GM23338 (cell line): ENCODE measurements at regions not wholly inside any gene's neighbourhood (a gene's known extent, or its start where the extent isn't known, plus 50 kb on each side); places are given as distances from the start of the nearest gene placed in this dataset.
A peak's percentile ranks its signal among the peaks of the same experiment; 100 is the strongest.

Experiments
- ATAC-seq: fragments of 200-7000 bp; cut with Tn5 transposase; 3 replicates; pipeline ENCODE4 v1.9.1; 2020
- DNase-seq: peaks from one replicate; pipeline ENCODE4 v3.0.0-alpha.2; 2015; ENCODE audit warnings: low spot score
- H2AFZ ChIP-seq: fragments of 200-600 bp; sonication (generic); 2 replicates; pipeline ENCODE4 v1.8.0; 2016; ENCODE audit warnings: antibody characterized with exemption, mild to moderate bottlenecking, moderate library complexity
- H3F3A ChIP-seq: fragments of 200-600 bp; sonication (generic); replicated peaks from 2 replicates; pipeline ENCODE4 v1.8.0; 2017; ENCODE audit warnings: antibody characterized with exemption, mixed run types, low read depth
- H3K27ac ChIP-seq: fragments of 200-600 bp; sonication (generic); 2 replicates; pipeline ENCODE4 v1.6.1; 2016; ENCODE audit warnings: low read depth
- H3K27me3 ChIP-seq: fragments of 200-600 bp; sonication (generic); 2 replicates; pipeline ENCODE4 v1.8.0; 2016; ENCODE audit warnings: mild to moderate bottlenecking, mixed run types, moderate library complexity; ENCODE audit not compliant: insufficient read depth
- H3K36me3 ChIP-seq: fragments of 200-600 bp; sonication (generic); 2 replicates; pipeline ENCODE4 v1.8.0; 2016; ENCODE audit warnings: mild to moderate bottlenecking; ENCODE audit not compliant: insufficient read depth
- H3K4me1 ChIP-seq: fragments of 200-600 bp; sonication (generic); 2 replicates; pipeline ENCODE4 v1.8.0; 2016; ENCODE audit warnings: mild to moderate bottlenecking, moderate library complexity; ENCODE audit not compliant: insufficient read depth
- H3K4me2 ChIP-seq: fragments of 200-600 bp; sonication (generic); 2 replicates; pipeline ENCODE4 v1.7.1; 2017; ENCODE audit warnings: mixed run types
- H3K4me3 ChIP-seq: fragments of 200-600 bp; sonication (generic); 2 replicates; pipeline ENCODE4 v1.6.1; 2016; ENCODE audit warnings: mixed run types
- H3K79me2 ChIP-seq: fragments of 200-600 bp; sonication (generic); replicated peaks from 2 replicates; pipeline ENCODE4 v1.8.0; 2017; ENCODE audit warnings: mild to moderate bottlenecking; ENCODE audit not compliant: insufficient read depth
- H3K9me2 ChIP-seq: fragments of 200-600 bp; sonication (generic); 2 replicates; pipeline ENCODE4 v1.8.0; 2017; ENCODE audit not compliant: insufficient read depth
- H4K20me1 ChIP-seq: fragments of 200-600 bp; sonication (generic); replicated peaks from 2 replicates; pipeline ENCODE4 v1.8.0; 2017; ENCODE audit warnings: mild to moderate bottlenecking; ENCODE audit not compliant: insufficient read depth
- H3K27ac Mint-ChIP-seq: 2 replicates; pipeline ENCODE4 v1.8.0; 2020; ENCODE audit warnings: inconsistent platforms, mild to moderate bottlenecking, moderate library complexity, mixed read lengths
- H3K27me3 Mint-ChIP-seq: 3 replicates; pipeline ENCODE4 v1.8.0; 2022; ENCODE audit warnings: low read depth, mild to moderate bottlenecking, moderate library complexity, mixed read lengths, inconsistent platforms; ENCODE audit not compliant: insufficient read depth, poor library complexity
- H3K36me3 Mint-ChIP-seq: 3 replicates; pipeline ENCODE4 v1.8.0; 2021; ENCODE audit warnings: low read depth, mild to moderate bottlenecking, inconsistent platforms, moderate library complexity, mixed read lengths
- H3K4me1 Mint-ChIP-seq: 3 replicates; pipeline ENCODE4 v1.8.0; 2020; ENCODE audit warnings: mild to moderate bottlenecking, inconsistent platforms, mixed read lengths
- H3K4me3 Mint-ChIP-seq: 3 replicates; pipeline ENCODE4 v1.8.0; 2021; ENCODE audit warnings: moderate library complexity, mild to moderate bottlenecking, inconsistent platforms, mixed read lengths
- H3K9me3 Mint-ChIP-seq: 3 replicates; pipeline ENCODE4 v1.8.0; 2020; ENCODE audit warnings: moderate library complexity, mild to moderate bottlenecking, inconsistent platforms, mixed read lengths
- CREB1 ChIP-seq: fragments of 250-450 bp; sonication (Bioruptor Pico); IDR thresholded peaks from 2 replicates; pipeline ENCODE4 v1.5.0; 2020; ENCODE audit warnings: low read depth, mild to moderate bottlenecking, moderate library complexity
- NANOG ChIP-seq: IDR thresholded peaks from 2 replicates; pipeline ENCODE4 v1.6.1; 2016; ENCODE audit warnings: antibody characterized with exemption, borderline replicate concordance
- POLR2AphosphoS5 ChIP-seq: IDR thresholded peaks from 2 replicates; pipeline ENCODE4 v1.6.1; 2016; ENCODE audit warnings: antibody characterized with exemption, low read depth
- ZNF114 ChIP-seq: fragments of 250-450 bp; sonication (Bioruptor Pico); IDR thresholded peaks from 2 replicates; pipeline ENCODE4 v1.5.0; 2020; ENCODE audit warnings: mild to moderate bottlenecking, moderate library complexity
- TF ChIP-seq, protein P1 (sequence below): fragments of 250-450 bp; sonication (Bioruptor Pico); IDR thresholded peaks from 2 replicates; pipeline ENCODE4 v1.5.0; 2020; ENCODE audit warnings: mild to moderate bottlenecking, moderate library complexity
- TF ChIP-seq, protein P2 (sequence below), 2 experiments: fragments of 200-600 bp in 1 of 2; sonication (generic) in 1 of 2; conservative IDR thresholded peaks; 2 replicates each; pipeline versions ENCODE4 v1.5.1 to v1.6.1; 2016 to 2017; ENCODE audit warnings: antibody characterized with exemption in 2 of 2, low read depth in 2 of 2, mild to moderate bottlenecking in 2 of 2, moderate library complexity in 1 of 2

DNA sequence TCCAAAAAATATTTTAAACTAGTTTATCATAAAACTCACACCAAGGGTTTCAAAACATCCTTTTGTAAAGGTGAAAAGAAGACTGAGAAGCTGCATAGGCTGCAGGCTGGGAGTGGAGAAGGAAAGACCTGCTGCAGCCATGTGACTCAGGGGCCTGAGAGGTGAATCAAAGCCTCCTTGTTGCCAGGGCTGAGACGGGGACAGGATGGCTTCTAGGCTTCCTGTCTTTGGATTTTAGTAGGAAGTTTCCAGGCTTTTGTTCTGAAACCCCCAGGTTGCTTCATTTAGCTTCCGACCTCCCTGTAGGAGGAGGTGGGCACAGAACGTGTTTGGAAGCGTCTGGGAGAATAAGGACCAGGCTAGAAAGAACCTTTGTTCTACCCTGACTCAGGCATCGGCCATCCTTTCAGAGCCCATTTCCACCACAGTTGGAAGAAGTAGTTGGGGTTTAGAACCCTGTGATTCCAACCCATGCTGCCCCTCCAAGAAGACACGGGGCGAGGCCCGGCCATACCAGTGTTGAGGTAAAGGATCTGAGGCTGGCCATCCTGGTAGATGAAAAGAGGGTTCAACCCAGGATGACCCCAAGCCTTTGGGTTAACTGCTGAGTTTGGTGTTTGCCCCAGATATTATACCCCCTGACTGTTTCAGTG, 122.4 kb downstream of the SLC25A47 start (continued):
- TF ChIP-seq, protein P1, sequence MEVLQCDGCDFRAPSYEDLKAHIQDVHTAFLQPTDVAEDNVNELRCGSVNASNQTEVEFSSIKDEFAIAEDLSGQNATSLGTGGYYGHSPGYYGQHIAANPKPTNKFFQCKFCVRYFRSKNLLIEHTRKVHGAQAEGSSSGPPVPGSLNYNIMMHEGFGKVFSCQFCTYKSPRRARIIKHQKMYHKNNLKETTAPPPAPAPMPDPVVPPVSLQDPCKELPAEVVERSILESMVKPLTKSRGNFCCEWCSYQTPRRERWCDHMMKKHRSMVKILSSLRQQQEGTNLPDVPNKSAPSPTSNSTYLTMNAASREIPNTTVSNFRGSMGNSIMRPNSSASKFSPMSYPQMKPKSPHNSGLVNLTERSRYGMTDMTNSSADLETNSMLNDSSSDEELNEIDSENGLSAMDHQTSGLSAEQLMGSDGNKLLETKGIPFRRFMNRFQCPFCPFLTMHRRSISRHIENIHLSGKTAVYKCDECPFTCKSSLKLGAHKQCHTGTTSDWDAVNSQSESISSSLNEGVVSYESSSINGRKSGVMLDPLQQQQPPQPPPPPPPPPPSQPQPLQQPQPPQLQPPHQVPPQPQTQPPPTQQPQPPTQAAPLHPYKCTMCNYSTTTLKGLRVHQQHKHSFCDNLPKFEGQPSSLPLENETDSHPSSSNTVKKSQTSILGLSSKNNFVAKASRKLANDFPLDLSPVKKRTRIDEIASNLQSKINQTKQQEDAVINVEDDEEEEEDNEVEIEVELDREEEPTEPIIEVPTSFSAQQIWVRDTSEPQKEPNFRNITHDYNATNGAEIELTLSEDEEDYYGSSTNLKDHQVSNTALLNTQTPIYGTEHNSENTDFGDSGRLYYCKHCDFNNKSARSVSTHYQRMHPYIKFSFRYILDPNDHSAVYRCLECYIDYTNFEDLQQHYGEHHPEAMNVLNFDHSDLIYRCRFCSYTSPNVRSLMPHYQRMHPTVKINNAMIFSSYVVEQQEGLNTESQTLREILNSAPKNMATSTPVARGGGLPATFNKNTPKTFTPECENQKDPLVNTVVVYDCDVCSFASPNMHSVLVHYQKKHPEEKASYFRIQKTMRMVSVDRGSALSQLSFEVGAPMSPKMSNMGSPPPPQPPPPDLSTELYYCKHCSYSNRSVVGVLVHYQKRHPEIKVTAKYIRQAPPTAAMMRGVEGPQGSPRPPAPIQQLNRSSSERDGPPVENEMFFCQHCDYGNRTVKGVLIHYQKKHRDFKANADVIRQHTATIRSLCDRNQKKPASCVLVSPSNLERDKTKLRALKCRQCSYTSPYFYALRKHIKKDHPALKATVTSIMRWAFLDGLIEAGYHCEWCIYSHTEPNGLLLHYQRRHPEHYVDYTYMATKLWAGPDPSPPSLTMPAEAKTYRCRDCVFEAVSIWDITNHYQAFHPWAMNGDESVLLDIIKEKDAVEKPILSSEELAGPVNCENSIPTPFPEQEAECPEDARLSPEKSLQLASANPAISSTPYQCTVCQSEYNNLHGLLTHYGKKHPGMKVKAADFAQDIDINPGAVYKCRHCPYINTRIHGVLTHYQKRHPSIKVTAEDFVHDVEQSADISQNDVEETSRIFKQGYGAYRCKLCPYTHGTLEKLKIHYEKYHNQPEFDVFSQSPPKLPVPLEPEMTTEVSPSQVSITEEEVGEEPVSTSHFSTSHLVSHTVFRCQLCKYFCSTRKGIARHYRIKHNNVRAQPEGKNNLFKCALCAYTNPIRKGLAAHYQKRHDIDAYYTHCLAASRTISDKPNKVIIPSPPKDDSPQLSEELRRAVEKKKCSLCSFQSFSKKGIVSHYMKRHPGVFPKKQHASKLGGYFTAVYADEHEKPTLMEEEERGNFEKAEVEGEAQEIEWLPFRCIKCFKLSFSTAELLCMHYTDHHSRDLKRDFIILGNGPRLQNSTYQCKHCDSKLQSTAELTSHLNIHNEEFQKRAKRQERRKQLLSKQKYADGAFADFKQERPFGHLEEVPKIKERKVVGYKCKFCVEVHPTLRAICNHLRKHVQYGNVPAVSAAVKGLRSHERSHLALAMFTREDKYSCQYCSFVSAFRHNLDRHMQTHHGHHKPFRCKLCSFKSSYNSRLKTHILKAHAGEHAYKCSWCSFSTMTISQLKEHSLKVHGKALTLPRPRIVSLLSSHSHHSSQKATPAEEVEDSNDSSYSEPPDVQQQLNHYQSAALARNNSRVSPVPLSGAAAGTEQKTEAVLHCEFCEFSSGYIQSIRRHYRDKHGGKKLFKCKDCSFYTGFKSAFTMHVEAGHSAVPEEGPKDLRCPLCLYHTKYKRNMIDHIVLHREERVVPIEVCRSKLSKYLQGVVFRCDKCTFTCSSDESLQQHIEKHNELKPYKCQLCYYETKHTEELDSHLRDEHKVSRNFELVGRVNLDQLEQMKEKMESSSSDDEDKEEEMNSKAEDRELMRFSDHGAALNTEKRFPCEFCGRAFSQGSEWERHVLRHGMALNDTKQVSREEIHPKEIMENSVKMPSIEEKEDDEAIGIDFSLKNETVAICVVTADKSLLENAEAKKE, result no peak
- TF ChIP-seq POLR2AphosphoS5, result no peak
- TF ChIP-seq NANOG, result no peak
- no peak for TF ChIP-seq CREB1 (CRISPR knock-in tag)

DNA sequence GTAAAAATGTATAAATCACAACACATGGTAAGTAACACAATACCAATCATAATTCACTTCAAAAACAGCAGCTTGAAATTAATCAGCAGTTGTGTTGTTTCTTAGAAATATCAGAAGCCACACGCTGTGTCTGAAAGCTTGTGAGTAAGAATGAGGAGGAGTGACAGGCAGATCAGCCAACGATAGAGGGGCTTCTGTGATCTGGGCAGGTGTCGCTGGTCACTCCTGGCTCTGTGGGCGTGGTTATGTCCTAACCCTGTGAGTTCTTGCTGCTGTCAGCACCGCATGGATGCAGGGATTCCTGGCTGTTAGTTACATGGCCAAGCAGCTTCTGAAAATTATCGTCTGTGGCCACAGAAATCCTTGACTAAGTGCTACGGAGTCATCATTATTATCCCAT, 123.4 kb downstream of the SLC25A47 start:
- Histone ChIP-seq H3F3A (no peaks in the 10 kb centered on the region), H3K4me2 (no peak overlapping the region), H3K9me2 (no peaks in the 10 kb centered on the region), H3K36me3 (no peaks in the 10 kb centered on the region; the same call in 1 of the 2 replicates), H3K4me1 (peaks cover 24% of the 10 kb centered on the region), H3K4me3 (no peak overlapping the region), H3K27me3 (no peaks in the 10 kb centered on the region), H3K79me2 (no peaks in the 10 kb centered on the region), H2AFZ (no peak overlapping the region), H3K27ac (no peak overlapping the region), H4K20me1 (no peaks in the 10 kb centered on the region)
- H3K4me1 Mint-ChIP-seq, result peaks cover 32% of the 10 kb centered on the region
- ATAC-seq, result peak; percentile 92
- no peak overlapping the region for H3K4me3 Mint-ChIP-seq
- TF ChIP-seq, protein P1, result no peak
- TF ChIP-seq CREB1 (CRISPR knock-in tag) (peak; percentile 39; the same call in 1 of the 2 replicates), ZNF114 (no peak)
- TF ChIP-seq, protein P2, sequence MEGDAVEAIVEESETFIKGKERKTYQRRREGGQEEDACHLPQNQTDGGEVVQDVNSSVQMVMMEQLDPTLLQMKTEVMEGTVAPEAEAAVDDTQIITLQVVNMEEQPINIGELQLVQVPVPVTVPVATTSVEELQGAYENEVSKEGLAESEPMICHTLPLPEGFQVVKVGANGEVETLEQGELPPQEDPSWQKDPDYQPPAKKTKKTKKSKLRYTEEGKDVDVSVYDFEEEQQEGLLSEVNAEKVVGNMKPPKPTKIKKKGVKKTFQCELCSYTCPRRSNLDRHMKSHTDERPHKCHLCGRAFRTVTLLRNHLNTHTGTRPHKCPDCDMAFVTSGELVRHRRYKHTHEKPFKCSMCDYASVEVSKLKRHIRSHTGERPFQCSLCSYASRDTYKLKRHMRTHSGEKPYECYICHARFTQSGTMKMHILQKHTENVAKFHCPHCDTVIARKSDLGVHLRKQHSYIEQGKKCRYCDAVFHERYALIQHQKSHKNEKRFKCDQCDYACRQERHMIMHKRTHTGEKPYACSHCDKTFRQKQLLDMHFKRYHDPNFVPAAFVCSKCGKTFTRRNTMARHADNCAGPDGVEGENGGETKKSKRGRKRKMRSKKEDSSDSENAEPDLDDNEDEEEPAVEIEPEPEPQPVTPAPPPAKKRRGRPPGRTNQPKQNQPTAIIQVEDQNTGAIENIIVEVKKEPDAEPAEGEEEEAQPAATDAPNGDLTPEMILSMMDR (conservative IDR thresholded peaks at IDR 0.05; ENCODE audit: low read depth in 2 of 2), result no peak
- no peak overlapping the region for H3K27ac Mint-ChIP-seq
- peaks cover 11% of the 10 kb centered on the region for H3K27me3 Mint-ChIP-seq
- H3K9me3 Mint-ChIP-seq, result no peaks in the 10 kb centered on the region
- DNase-seq, result peak; percentile 88
- no peaks in the 10 kb centered on the region for H3K36me3 Mint-ChIP-seq
